Uterus (tissue), 3 donors: ENCODE measurements at regions not wholly inside any gene's neighbourhood (a gene's known extent, or its start where the extent isn't known, plus 50 kb on each side); places are given as distances from the start of the nearest gene placed in this dataset.
A peak's percentile ranks its signal among the peaks of the same experiment; 100 is the strongest.

Source experiments
- DNase-seq, 2 donors: peaks; one replicate each; pipeline ENCODE4 v3.0.0-alpha.2; 2019 to 2020
- H3K27ac ChIP-seq, 2 donors: fragments of 200-600 bp; sonication (generic); 1 replicate in 1 of 2; 2 replicates in 1 of 2; pipeline ENCODE4 v1.5.1; 2016 to 2018
- H3K27me3 ChIP-seq, 2 donors: fragments of 200-600 bp; sonication (generic); one replicate each; pipeline ENCODE4 v1.5.1; 2018 to 2019; ENCODE audit warnings: control low read depth in 1 of 2
- H3K36me3 ChIP-seq, 2 donors: fragments of 200-600 bp; sonication (generic); one replicate each; pipeline ENCODE4 v1.5.1; 2019; ENCODE audit warnings: control low read depth in 1 of 2
- H3K4me1 ChIP-seq, 2 donors: fragments of 200-600 bp; sonication (generic); one replicate each; pipeline ENCODE4 v1.5.1; 2018 to 2019; ENCODE audit warnings: control low read depth in 1 of 2
- H3K4me3 ChIP-seq, 2 donors: fragments of 200-600 bp; sonication (generic); 1 replicate in 1 of 2; 2 replicates in 1 of 2; pipeline ENCODE4 v1.5.1; 2018 to 2019; ENCODE audit warnings: mild to moderate bottlenecking in 1 of 2
- H3K9me3 ChIP-seq, 2 donors: fragments of 200-600 bp; sonication (generic); one replicate each; pipeline ENCODE4 v1.5.1; 2019; ENCODE audit warnings: control low read depth in 1 of 2
- CTCF ChIP-seq, 4 experiments: fragments of 200-600 bp in 2 of 4; fragments of 450-650 bp in 2 of 4; sonication (generic) in 2 of 4; IDR thresholded peaks; one replicate each; pipeline ENCODE4 v1.5.1; 2016 to 2019; ENCODE audit warnings: antibody characterized with exemption in 4 of 4, mild to moderate bottlenecking in 2 of 4, moderate library complexity in 1 of 4
- POLR2A ChIP-seq, 2 donors: fragments of 450-650 bp; IDR thresholded peaks; one replicate each; pipeline ENCODE4 v1.6.1; 2016; ENCODE audit warnings: antibody characterized with exemption in 2 of 2, mild to moderate bottlenecking in 1 of 2, moderate library complexity in 1 of 2
- intact Hi-C: fragments of 100-400 bp; cut with DNase I; formaldehyde crosslinking; loops from one replicate; pipeline ENCODE4 v1.15.1; 2023; ENCODE audit warnings: low total_unique reads
- donor health status: DM: yes; HTN: yes; CAD: no.

- Histone ChIP-seq H3K9me3 (no peaks in the 10 kb centered on the region), H3K27ac (peak overlapping the region; percentile 79 to 83), H3K36me3 (no peaks in the 10 kb centered on the region), H3K4me3 (no peak overlapping the region), H3K4me1 (peaks cover 7 to 10% of the 10 kb centered on the region in 2 donors), H3K27me3 (no peaks in the 10 kb centered on the region)
- intact Hi-C loops, result no loop called here
- TF ChIP-seq POLR2A (IDR thresholded peaks at IDR 0.05) (no peak), CTCF (IDR thresholded peaks at IDR 0.05) (no peak)
- peak; percentile 43 for DNase-seq
Observed at GRCh38 chr12:124632519-124632984, 65.1 kb upstream of the NCOR2 start.

GRCh38 chr12:124631681-124632256 lies 64.4 kb upstream of the NCOR2 start:
- Histone ChIP-seq H3K9me3 (no peaks in the 10 kb centered on the region), H3K36me3 (no peaks in the 10 kb centered on the region), H3K27me3 (no peaks in the 10 kb centered on the region), H3K27ac (peak overlapping the region; percentile 79 to 83), H3K4me3 (no peak overlapping the region), H3K4me1 (peaks cover 7 to 10% of the 10 kb centered on the region in 2 donors)
- no peak for DNase-seq
- TF ChIP-seq CTCF (IDR thresholded peaks at IDR 0.05), result no peak
- no peak for TF ChIP-seq POLR2A (IDR thresholded peaks at IDR 0.05)
- intact Hi-C loops, result no loop called here

- TF ChIP-seq CTCF (IDR thresholded peaks at IDR 0.05) (no peak), POLR2A (IDR thresholded peaks at IDR 0.05) (no peak)
- Histone ChIP-seq H3K4me3 (no peak overlapping the region), H3K36me3 (no peaks in the 10 kb centered on the region), H3K27me3 (no peaks in the 10 kb centered on the region), H3K9me3 (no peaks in the 10 kb centered on the region), H3K4me1 (peaks cover 10 to 13% of the 10 kb centered on the region in 2 donors), H3K27ac (peak overlapping the region; percentile 79 to 83)
- DNase-seq, result no peak
- intact Hi-C loops, result no loop called here
Observed at GRCh38 chr12:124630791-124631313, 63.4 kb upstream of the NCOR2 start.

- H3K36me3 ChIP-seq, result no peaks in the 10 kb centered on the region
- peak overlapping the region in 1 of 2 donors; percentile 23 for H3K27ac ChIP-seq
- no peaks in the 10 kb centered on the region for H3K27me3 ChIP-seq
- intact Hi-C loops, result no loop called here
- TF ChIP-seq CTCF (IDR thresholded peaks at IDR 0.05) (no peak), POLR2A (IDR thresholded peaks at IDR 0.05) (no peak)
- H3K9me3 ChIP-seq, result no peaks in the 10 kb centered on the region
- DNase-seq, result no peak
- no peak overlapping the region for H3K4me3 ChIP-seq
- peaks cover 10 to 15% of the 10 kb centered on the region in 2 donors for H3K4me1 ChIP-seq
Observed at GRCh38 chr12:124629789-124630480, 62.5 kb upstream of the NCOR2 start.

GRCh38 chr12:124629117-124629516 lies 61.7 kb upstream of the NCOR2 start:
- no peak overlapping the region for H3K4me3 ChIP-seq
- H3K36me3 ChIP-seq, result no peaks in the 10 kb centered on the region
- DNase-seq, result no peak
- H3K4me1 ChIP-seq, result peaks cover 10 to 15% of the 10 kb centered on the region in 2 donors
- no peaks in the 10 kb centered on the region for H3K27me3 ChIP-seq
- no peaks in the 10 kb centered on the region for H3K9me3 ChIP-seq
- TF ChIP-seq CTCF (IDR thresholded peaks at IDR 0.05), result no peak
- no peak for TF ChIP-seq POLR2A (IDR thresholded peaks at IDR 0.05)
- intact Hi-C loops, result no loop called here
- no peak overlapping the region for H3K27ac ChIP-seq
